ENCODE measurements at regions not wholly inside any gene's neighbourhood (a gene's known extent, or its start where the extent isn't known, plus 50 kb on each side); places are given as distances from the start of the nearest gene placed in this dataset.

DNA sequence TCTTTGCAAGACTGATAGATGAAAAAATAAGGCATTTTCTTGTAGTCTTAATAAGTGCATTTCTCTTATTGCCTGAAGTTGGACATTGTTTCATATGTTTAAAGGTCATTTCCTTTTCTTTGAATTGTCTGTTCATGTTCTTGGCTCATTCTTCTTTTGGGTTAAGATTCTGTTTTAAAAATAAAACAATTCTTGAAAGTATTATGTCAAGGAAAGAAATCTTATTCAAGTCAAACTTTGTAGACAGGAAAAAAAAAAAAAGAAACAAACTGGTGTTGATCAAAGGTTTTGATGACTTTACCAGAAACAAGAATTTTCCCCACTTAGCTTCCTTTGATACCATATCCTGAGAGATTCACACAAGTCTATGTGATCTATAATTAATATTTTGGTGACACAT lies 132.9 kb upstream of the AADACL2 start:
- Histone ChIP-seq H3K79me2 (ENCODE audit: insufficient read depth, low read length) (no peaks in the 10 kb centered on the region), H3K9ac (ENCODE audit: low read depth, low read length) (no peak overlapping the region), H3K27ac (ENCODE audit: low read length) (no peak overlapping the region), H4K20me1 (ENCODE audit: insufficient read depth, low read length) (no peaks in the 10 kb centered on the region), H3K9me3 (ENCODE audit: insufficient read depth, low read length, severe bottlenecking) (no peaks in the 10 kb centered on the region), H3K4me3 (ENCODE audit: low read depth in 1 of 2, low read length in 2 of 2) (no peak overlapping the region), H3K27me3 (ENCODE audit: insufficient read depth, low read length, poor library complexity) (no peaks in the 10 kb centered on the region), H3K4me1 (ENCODE audit: insufficient read depth, low read length) (no peaks in the 10 kb centered on the region), H3K4me2 (ENCODE audit: insufficient read depth, low read length) (no peak overlapping the region), H3K36me3 (ENCODE audit: insufficient read depth, low read length) (no peaks in the 10 kb centered on the region), H2AFZ (ENCODE audit: low read depth, low read length) (no peak overlapping the region)
- DNase-seq (no peak), ATAC-seq (ENCODE audit: insufficient read depth, low read depth) (no peak)
- TF ChIP-seq EZH2 (IDR thresholded peaks at IDR 0.05; ENCODE audit: borderline replicate concordance, low read depth, low read length, severe bottlenecking) (no peak), CTCF (IDR thresholded peaks at IDR 0.05; ENCODE audit: borderline replicate concordance, extremely low read depth, low read length, poor library complexity, severe bottlenecking) (no peak)

GRCh38 chr3:151599103-151599672 lies 134.5 kb upstream of the AADACL2 start:
- H2AFZ ChIP-seq (ENCODE audit: low read depth, low read length): 0 out of 2 replicates have a peak overlapping the region, but pooled peaks have one; percentile 13

GRCh38 chr3:151596940-151597339 lies 136.1 kb upstream of the IGSF10 start:
- DNase-seq: no peak

More at GRCh38 chr3:151599103-151599672, 134.5 kb upstream of the AADACL2 start:
- H3K4me3 ChIP-seq (ENCODE audit: low read depth in 1 of 2, low read length in 2 of 2): no peak overlapping the region
- ATAC-seq (ENCODE audit: insufficient read depth, low read depth) (no peak), DNase-seq (no peak)
- no peaks in the 10 kb centered on the region for H4K20me1 ChIP-seq (ENCODE audit: insufficient read depth, low read length)
- H3K36me3 ChIP-seq (ENCODE audit: insufficient read depth, low read length): no peaks in the 10 kb centered on the region
- H3K9ac ChIP-seq (ENCODE audit: low read depth, low read length): no peak overlapping the region
- TF ChIP-seq CTCF (IDR thresholded peaks at IDR 0.05; ENCODE audit: borderline replicate concordance, extremely low read depth, low read length, poor library complexity, severe bottlenecking) (no peak), EZH2 (IDR thresholded peaks at IDR 0.05; ENCODE audit: borderline replicate concordance, low read depth, low read length, severe bottlenecking) (no peak)
- H3K27me3 ChIP-seq (ENCODE audit: insufficient read depth, low read length, poor library complexity): no peaks in the 10 kb centered on the region
- no peaks in the 10 kb centered on the region for H3K4me1 ChIP-seq (ENCODE audit: insufficient read depth, low read length)
- H3K9me3 ChIP-seq (ENCODE audit: insufficient read depth, low read length, severe bottlenecking): no peaks in the 10 kb centered on the region
- H3K79me2 ChIP-seq (ENCODE audit: insufficient read depth, low read length): no peaks in the 10 kb centered on the region
- no peak overlapping the region for H3K4me2 ChIP-seq (ENCODE audit: insufficient read depth, low read length)
- H3K27ac ChIP-seq (ENCODE audit: low read length): no peak overlapping the region

More at GRCh38 chr3:151596940-151597339, 136.1 kb upstream of the IGSF10 start:
- H2AFZ ChIP-seq (ENCODE audit: low read depth, low read length): no peak overlapping the region
- H4K20me1 ChIP-seq (ENCODE audit: insufficient read depth, low read length): no peaks in the 10 kb centered on the region
- no peaks in the 10 kb centered on the region for H3K4me1 ChIP-seq (ENCODE audit: insufficient read depth, low read length)
- H3K79me2 ChIP-seq (ENCODE audit: insufficient read depth, low read length): no peaks in the 10 kb centered on the region
- ATAC-seq (ENCODE audit: insufficient read depth, low read depth): no peak
- H3K4me3 ChIP-seq (ENCODE audit: low read depth in 1 of 2, low read length in 2 of 2): no peak overlapping the region
- H3K36me3 ChIP-seq (ENCODE audit: insufficient read depth, low read length): no peaks in the 10 kb centered on the region
- no peak overlapping the region for H3K9ac ChIP-seq (ENCODE audit: low read depth, low read length)
- no peak overlapping the region for H3K27ac ChIP-seq (ENCODE audit: low read length)
- H3K9me3 ChIP-seq (ENCODE audit: insufficient read depth, low read length, severe bottlenecking): no peaks in the 10 kb centered on the region
- TF ChIP-seq CTCF (IDR thresholded peaks at IDR 0.05; ENCODE audit: borderline replicate concordance, extremely low read depth, low read length, poor library complexity, severe bottlenecking) (no peak), EZH2 (IDR thresholded peaks at IDR 0.05; ENCODE audit: borderline replicate concordance, low read depth, low read length, severe bottlenecking) (no peak)
- no peak overlapping the region for H3K4me2 ChIP-seq (ENCODE audit: insufficient read depth, low read length)
- H3K27me3 ChIP-seq (ENCODE audit: insufficient read depth, low read length, poor library complexity): no peaks in the 10 kb centered on the region

Data from DND-41 (cell line).